ENCODE measurements at regions not wholly inside any gene's neighbourhood (a gene's known extent, or its start where the extent isn't known, plus 50 kb on each side); places are given as distances from the start of the nearest gene placed in this dataset.
"Not testable (repeated sequence)": the region's sequence is repeated elsewhere in the genome, so short reads cannot be mapped to it uniquely, and the experiment has no call there.

GRCh38 chr7:49074538-49074937 is 150.2 kb downstream of the CDC14C start:
- in situ Hi-C loops (cut with HindIII; ENCODE audit: low pct_unique_long_range_greater_than_20kb, low sequenced_read_pairs), result no loop called here
- TF ChIP-seq JUND (IDR thresholded peaks at IDR 0.05; ENCODE audit: low read depth), result no peak
- no peak for DNase-seq (ENCODE audit: low read depth in 1 of 2, low spot score in 1 of 2)

DNA sequence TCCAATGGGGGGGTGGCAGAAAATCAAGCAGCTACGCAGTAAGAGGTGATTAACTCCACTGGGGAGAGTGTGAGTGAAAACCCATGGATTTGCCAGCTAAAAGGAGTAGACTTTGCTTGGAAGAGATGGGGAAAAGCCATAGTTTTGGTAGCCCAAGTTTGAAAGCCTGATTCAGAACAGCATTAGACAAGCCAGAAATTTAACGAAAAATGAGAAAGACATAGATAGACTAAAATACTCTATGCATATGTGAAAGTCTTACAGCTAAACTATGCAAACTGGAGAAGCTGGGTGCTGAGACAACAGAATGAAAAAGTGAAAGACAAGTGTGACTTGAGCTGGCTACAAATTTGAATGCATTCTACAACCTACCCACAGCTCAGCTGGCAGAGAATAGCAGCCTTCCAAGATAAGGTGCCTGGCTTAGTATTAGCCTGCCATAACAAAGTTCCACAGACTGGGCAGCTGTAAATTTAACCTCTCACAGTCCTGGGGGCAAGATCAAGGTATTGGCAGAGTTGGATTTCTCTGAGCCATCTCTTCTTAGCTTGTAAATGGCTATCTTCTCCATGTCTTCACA is 156.6 kb downstream of the CDC14C start:
- DNase-seq (ENCODE audit: low read depth in 1 of 2, low spot score in 1 of 2), result no peak
- in situ Hi-C loops (cut with HindIII; ENCODE audit: low pct_unique_long_range_greater_than_20kb, low sequenced_read_pairs), result no loop called here
- TF ChIP-seq JUND (IDR thresholded peaks at IDR 0.05; ENCODE audit: low read depth), result no peak

DNA sequence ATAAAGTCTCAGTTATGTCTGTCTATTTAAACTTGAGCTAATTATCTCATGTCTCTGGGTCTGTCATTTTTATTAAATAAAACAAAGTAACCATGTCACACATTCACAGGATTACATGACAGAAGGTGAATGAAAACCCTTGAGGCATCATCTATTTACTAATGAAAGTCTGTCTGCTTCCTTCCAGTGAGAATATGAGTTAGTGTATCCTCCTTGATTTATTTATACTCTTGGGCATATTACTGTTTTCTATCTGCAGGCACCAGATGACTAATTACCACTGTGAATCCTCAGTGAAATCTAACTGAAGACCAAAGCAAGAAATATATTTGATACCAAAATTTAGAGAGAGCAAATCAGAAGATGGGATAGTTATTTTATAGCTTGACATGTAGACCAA is 163.7 kb downstream of the CDC14C start:
- DNase-seq (ENCODE audit: low read depth in 1 of 2, low spot score in 1 of 2), result no peak
- in situ Hi-C loops (cut with HindIII; ENCODE audit: low pct_unique_long_range_greater_than_20kb, low sequenced_read_pairs), result no loop called here
- no peak for TF ChIP-seq JUND (IDR thresholded peaks at IDR 0.05; ENCODE audit: low read depth)

- no peak for TF ChIP-seq JUND (IDR thresholded peaks at IDR 0.05; ENCODE audit: low read depth)
- DNase-seq (ENCODE audit: low read depth in 1 of 2, low spot score in 1 of 2), result no peak
- in situ Hi-C loops (cut with HindIII; ENCODE audit: low pct_unique_long_range_greater_than_20kb, low sequenced_read_pairs), result no loop called here
These were observed 165.4 kb downstream of the CDC14C start for GRCh38 chr7:49089717-49090116.

DNA sequence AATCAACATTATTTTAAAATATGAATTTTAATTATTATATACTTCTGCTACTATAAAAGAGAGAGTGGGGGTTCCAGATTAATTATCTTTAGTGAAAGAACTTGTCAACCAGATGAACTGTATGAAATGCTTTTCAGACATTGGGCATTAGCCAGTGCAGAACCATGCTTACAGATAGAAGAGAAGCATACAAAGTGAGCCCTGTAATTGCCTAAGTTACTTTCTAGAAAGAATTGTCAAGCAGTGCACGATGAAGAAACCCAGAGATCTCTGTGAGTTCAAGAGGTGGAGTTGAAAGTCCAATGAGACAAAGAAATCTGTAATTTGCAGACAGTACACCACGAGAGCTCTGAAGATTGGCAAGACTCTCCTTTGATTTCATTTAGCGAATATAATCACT is 166.7 kb downstream of the CDC14C start:
- no peak for DNase-seq (ENCODE audit: low read depth in 1 of 2, low spot score in 1 of 2)
- in situ Hi-C loops (cut with HindIII; ENCODE audit: low pct_unique_long_range_greater_than_20kb, low sequenced_read_pairs), result no loop called here

DNA sequence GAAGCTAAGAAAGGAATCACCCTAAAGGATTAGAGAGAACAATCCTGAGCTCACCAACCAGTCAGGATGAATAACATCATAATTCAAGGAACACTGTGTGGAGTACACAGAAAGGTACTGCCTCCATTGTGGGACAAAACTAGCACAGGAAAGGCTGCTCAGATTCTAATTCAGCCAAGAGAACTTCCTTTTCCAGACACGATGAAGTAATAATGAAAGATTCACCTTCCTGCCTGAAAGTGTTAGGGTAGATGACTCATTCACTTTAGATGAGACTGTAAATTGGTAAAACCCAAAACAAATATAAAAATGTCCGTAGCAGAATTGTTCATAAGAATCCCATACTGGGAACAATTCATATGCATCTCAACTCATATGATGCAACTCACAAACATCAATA is 167.2 kb downstream of the CDC14C start:
- no peak for DNase-seq (ENCODE audit: low read depth in 1 of 2, low spot score in 1 of 2)
- no peak for TF ChIP-seq JUND (IDR thresholded peaks at IDR 0.05; ENCODE audit: low read depth)
- in situ Hi-C loops (cut with HindIII; ENCODE audit: low pct_unique_long_range_greater_than_20kb, low sequenced_read_pairs), result no loop called here

More for the DNA sequence above, 166.7 kb downstream of the CDC14C start:
- TF ChIP-seq JUND (IDR thresholded peaks at IDR 0.05; ENCODE audit: low read depth), result no peak

GRCh38 chr7:49093218-49093617 is 168.9 kb downstream of the CDC14C start:
- in situ Hi-C loops (cut with HindIII; ENCODE audit: low pct_unique_long_range_greater_than_20kb, low sequenced_read_pairs), result no loop called here
- no peak for DNase-seq (ENCODE audit: low read depth in 1 of 2, low spot score in 1 of 2)
- TF ChIP-seq JUND (IDR thresholded peaks at IDR 0.05; ENCODE audit: low read depth), result no peak

DNA sequence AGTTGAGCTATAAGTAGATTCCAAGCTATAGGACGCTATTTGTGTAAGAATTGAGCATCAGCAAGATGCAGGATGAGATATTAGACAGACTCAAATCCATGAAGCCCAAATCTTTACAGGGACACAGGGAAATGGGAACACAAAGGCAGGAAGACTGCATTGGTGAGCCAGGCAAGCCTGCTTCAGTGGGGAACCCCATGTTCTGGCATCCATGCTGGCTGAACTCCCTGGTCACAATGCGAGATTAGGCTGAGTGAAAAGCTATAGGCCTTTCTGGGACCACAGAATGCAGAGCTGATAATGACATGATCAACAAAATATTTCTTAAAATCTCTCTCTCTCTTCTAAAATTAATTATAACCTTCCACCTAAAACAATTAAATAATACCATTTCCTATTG is 170.5 kb downstream of the CDC14C start:
- DNase-seq (ENCODE audit: low read depth in 1 of 2, low spot score in 1 of 2), result no peak
- TF ChIP-seq JUND (IDR thresholded peaks at IDR 0.05; ENCODE audit: low read depth), result no peak
- in situ Hi-C loops (cut with HindIII; ENCODE audit: low pct_unique_long_range_greater_than_20kb, low sequenced_read_pairs), result no loop called here

DNA sequence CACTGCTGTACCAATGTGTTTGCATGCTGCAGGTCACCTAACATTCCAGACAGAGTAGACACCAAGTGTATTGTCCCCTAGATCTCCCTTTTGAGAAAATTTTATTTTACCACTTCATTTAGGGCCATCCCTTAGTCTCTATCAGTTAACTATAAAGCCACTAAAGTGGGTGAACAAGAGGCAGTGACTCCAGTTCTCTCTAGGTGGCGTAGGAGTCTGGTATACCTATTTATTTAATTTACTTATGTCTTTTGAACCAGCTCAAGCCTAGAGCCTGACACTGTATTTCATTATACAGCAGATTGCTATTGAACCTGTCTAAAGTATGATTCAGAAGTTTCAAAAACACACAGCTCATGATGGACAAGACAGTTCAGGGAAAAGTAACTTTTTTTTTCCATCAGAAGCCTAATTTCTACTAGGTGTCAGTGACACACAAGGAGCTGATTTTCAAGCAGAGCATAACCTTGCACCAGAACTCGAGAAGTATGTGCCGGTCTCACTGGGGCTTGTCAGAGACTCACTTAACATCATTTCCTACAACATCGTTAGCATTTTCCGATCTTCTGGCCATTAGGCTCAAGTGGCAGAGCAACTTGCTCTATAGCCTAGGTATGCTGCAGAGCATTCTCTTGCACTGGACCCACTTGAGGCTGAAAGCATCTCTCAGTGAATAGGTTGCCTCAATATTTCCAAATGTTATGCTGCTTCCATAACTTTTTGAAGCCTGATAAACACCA is 175.4 kb downstream of the CDC14C start:
- in situ Hi-C loops (cut with HindIII; ENCODE audit: low pct_unique_long_range_greater_than_20kb, low sequenced_read_pairs), result no loop called here
- TF ChIP-seq JUND (IDR thresholded peaks at IDR 0.05; ENCODE audit: low read depth), result no peak
- DNase-seq (ENCODE audit: low read depth in 1 of 2, low spot score in 1 of 2), result peak in 1 of 2 experiments; percentile 28

GRCh38 chr7:49100908-49101740 is 176.8 kb downstream of the CDC14C start:
- in situ Hi-C loops (cut with HindIII; ENCODE audit: low pct_unique_long_range_greater_than_20kb, low sequenced_read_pairs); DNase-seq (ENCODE audit: low read depth in 1 of 2, low spot score in 1 of 2): not testable (repeated sequence)

GRCh38 chr7:49102411-49102810 is 178.1 kb downstream of the CDC14C start:
- no peak for TF ChIP-seq JUND (IDR thresholded peaks at IDR 0.05; ENCODE audit: low read depth)
- in situ Hi-C loops (cut with HindIII; ENCODE audit: low pct_unique_long_range_greater_than_20kb, low sequenced_read_pairs), result no loop called here
- no peak for DNase-seq (ENCODE audit: low read depth in 1 of 2, low spot score in 1 of 2)

DNA sequence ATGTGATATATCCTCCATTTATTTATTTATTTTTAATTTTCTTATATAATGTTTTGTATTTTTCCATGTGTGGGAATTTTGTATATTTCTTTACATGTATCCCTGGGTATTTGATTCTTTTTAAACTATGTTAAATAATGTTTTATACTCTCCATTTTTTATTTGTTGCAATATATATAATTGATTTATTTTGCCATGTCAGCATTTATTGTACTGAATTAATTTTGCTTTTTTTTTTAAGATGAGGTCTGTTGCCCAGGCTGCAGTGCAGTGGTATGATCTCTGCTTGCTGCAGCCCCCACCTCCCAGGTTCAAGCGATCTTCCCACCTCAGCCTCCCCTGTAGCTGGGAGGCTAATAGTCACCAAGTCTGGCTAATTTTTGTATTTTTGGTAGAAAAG is 187.4 kb downstream of the CDC14C start:
- DNase-seq (ENCODE audit: low read depth in 1 of 2, low spot score in 1 of 2), result no peak
- no peak for TF ChIP-seq JUND (IDR thresholded peaks at IDR 0.05; ENCODE audit: low read depth)
- in situ Hi-C loops (cut with HindIII; ENCODE audit: low pct_unique_long_range_greater_than_20kb, low sequenced_read_pairs), result no loop called here

- DNase-seq (ENCODE audit: low read depth in 1 of 2, low spot score in 1 of 2), result no peak
- in situ Hi-C loops (cut with HindIII; ENCODE audit: low pct_unique_long_range_greater_than_20kb, low sequenced_read_pairs), result no loop called here
- no peak for TF ChIP-seq JUND (IDR thresholded peaks at IDR 0.05; ENCODE audit: low read depth)
These were observed 187.9 kb downstream of the CDC14C start for GRCh38 chr7:49112222-49112621.
